ENCODE measurements at regions not wholly inside any gene's neighbourhood (a gene's known extent, or its start where the extent isn't known, plus 50 kb on each side); places are given as distances from the start of the nearest gene placed in this dataset.

GRCh38 chr18:60172030-60172429 lies 200.5 kb downstream of the MC4R start:
- H4K20me1 ChIP-seq (ENCODE audit: insufficient read depth, low read length): no peaks in the 10 kb centered on the region
- DNase-seq (ENCODE audit: low spot score) (no peak), ATAC-seq (no peak), FAIRE-seq (no peak)
- TF ChIP-seq ELF4 (CRISPR knock-in tag; IDR thresholded peaks at IDR 0.05; ENCODE audit: borderline replicate concordance) (no peak), ZBTB34 (CRISPR knock-in tag; IDR thresholded peaks at IDR 0.05) (no peak), RCOR2 (CRISPR knock-in tag; IDR thresholded peaks at IDR 0.05) (no peak), PHF20 (CRISPR knock-in tag; IDR thresholded peaks at IDR 0.05) (no peak), ZNF850 (CRISPR knock-in tag; conservative IDR thresholded peaks at IDR 0.05) (no peak), ARNTL (CRISPR knock-in tag; IDR thresholded peaks at IDR 0.05) (no peak), ATF7-NPFF (CRISPR knock-in tag; IDR thresholded peaks at IDR 0.05; ENCODE audit: low read depth) (no peak), ZFP37 (CRISPR knock-in tag; IDR thresholded peaks at IDR 0.05; ENCODE audit: borderline replicate concordance) (no peak), POGZ (CRISPR knock-in tag; IDR thresholded peaks at IDR 0.05) (no peak), ZNF607 (CRISPR knock-in tag; IDR thresholded peaks at IDR 0.05; ENCODE audit: borderline replicate concordance) (no peak), ZNF451 (CRISPR knock-in tag; IDR thresholded peaks at IDR 0.05) (no peak), ZNF816 (CRISPR knock-in tag; IDR thresholded peaks at IDR 0.05; ENCODE audit: borderline replicate concordance) (no peak), CENPT (CRISPR knock-in tag; IDR thresholded peaks at IDR 0.05; ENCODE audit: low read depth) (no peak)
- TF ChIP-seq, protein P1, sequence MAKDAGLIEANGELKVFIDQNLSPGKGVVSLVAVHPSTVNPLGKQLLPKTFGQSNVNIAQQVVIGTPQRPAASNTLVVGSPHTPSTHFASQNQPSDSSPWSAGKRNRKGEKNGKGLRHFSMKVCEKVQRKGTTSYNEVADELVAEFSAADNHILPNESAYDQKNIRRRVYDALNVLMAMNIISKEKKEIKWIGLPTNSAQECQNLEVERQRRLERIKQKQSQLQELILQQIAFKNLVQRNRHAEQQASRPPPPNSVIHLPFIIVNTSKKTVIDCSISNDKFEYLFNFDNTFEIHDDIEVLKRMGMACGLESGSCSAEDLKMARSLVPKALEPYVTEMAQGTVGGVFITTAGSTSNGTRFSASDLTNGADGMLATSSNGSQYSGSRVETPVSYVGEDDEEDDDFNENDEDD (CRISPR knock-in tag; IDR thresholded peaks at IDR 0.05; ENCODE audit: borderline replicate concordance): no peak
- TF ChIP-seq, protein P2, sequence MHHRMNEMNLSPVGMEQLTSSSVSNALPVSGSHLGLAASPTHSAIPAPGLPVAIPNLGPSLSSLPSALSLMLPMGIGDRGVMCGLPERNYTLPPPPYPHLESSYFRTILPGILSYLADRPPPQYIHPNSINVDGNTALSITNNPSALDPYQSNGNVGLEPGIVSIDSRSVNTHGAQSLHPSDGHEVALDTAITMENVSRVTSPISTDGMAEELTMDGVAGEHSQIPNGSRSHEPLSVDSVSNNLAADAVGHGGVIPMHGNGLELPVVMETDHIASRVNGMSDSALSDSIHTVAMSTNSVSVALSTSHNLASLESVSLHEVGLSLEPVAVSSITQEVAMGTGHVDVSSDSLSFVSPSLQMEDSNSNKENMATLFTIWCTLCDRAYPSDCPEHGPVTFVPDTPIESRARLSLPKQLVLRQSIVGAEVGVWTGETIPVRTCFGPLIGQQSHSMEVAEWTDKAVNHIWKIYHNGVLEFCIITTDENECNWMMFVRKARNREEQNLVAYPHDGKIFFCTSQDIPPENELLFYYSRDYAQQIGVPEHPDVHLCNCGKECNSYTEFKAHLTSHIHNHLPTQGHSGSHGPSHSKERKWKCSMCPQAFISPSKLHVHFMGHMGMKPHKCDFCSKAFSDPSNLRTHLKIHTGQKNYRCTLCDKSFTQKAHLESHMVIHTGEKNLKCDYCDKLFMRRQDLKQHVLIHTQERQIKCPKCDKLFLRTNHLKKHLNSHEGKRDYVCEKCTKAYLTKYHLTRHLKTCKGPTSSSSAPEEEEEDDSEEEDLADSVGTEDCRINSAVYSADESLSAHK (CRISPR knock-in tag; IDR thresholded peaks at IDR 0.05; ENCODE audit: borderline replicate concordance): no peak
- TF ChIP-seq, protein P3, sequence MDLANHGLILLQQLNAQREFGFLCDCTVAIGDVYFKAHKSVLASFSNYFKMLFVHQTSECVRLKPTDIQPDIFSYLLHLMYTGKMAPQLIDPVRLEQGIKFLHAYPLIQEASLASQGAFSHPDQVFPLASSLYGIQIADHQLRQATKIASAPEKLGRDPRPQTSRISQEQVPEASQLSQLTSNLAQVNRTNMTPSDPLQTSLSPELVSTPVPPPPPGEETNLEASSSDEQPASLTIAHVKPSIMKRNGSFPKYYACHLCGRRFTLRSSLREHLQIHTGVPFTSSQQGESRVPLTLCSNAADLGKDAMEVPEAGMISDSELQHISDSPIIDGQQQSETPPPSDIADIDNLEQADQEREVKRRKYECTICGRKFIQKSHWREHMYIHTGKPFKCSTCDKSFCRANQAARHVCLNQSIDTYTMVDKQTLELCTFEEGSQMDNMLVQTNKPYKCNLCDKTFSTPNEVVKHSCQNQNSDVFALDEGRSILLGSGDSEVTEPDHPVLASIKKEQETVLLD (CRISPR knock-in tag; IDR thresholded peaks at IDR 0.05; ENCODE audit: low read depth): no peak
- no peaks in the 10 kb centered on the region for H3K9me3 ChIP-seq (ENCODE audit: low read length)
- no peaks in the 10 kb centered on the region for H3K4me1 ChIP-seq (ENCODE audit: insufficient read depth, low read length)
- no peak overlapping the region for H3K4me2 ChIP-seq (ENCODE audit: low read depth, low read length)
- POLR2A ChIA-PET: no interaction called here
- no peaks in the 10 kb centered on the region for H3K27me3 ChIP-seq (ENCODE audit: control insufficient read depth in 1 of 2, insufficient read depth in 2 of 2, low read length in 2 of 2)
- no peak overlapping the region for H3K9ac ChIP-seq (ENCODE audit: insufficient read depth, low read depth, low read length)
- BruUV-seq (replicated peaks): no TSS peak
- in situ Hi-C loops (cut with HindIII; ENCODE audit: extremely low pct_ligation_motif_present, low pct_unique_long_range_greater_than_20kb) (no loop called here), intact Hi-C loops (cut with micrococcal nuclease; ENCODE audit: unreplicated experiment) (no loop called here)
- 3% methylated on average over 2 of the region's 2 CpGs for WGBS (ENCODE audit: low lambda C conversion rate)
- no peak overlapping the region for H3K27ac ChIP-seq (ENCODE audit: extremely low read length, insufficient read depth, low read length)
- H3K4me3 ChIP-seq (replicated peaks in 1 of 3; ENCODE audit: insufficient read depth in 1 of 3, low read depth in 2 of 3, low read length in 3 of 3): no peak overlapping the region
- H3K36me3 ChIP-seq (replicated peaks in 1 of 2; ENCODE audit: control insufficient read depth in 1 of 2, insufficient read depth in 2 of 2, low read length in 2 of 2): no peaks in the 10 kb centered on the region
- no peak overlapping the region for H2AFZ ChIP-seq (ENCODE audit: low read length)
- no peaks in the 10 kb centered on the region for H3K79me2 ChIP-seq (ENCODE audit: insufficient read depth, low read length)
- CTCF ChIA-PET (ENCODE audit: low intra/inter-chr PET ratio, low total read pairs): no interaction called here
